ENCODE measurements at regions not wholly inside any gene's neighbourhood (a gene's known extent, or its start where the extent isn't known, plus 50 kb on each side); places are given as distances from the start of the nearest gene placed in this dataset.

DNA sequence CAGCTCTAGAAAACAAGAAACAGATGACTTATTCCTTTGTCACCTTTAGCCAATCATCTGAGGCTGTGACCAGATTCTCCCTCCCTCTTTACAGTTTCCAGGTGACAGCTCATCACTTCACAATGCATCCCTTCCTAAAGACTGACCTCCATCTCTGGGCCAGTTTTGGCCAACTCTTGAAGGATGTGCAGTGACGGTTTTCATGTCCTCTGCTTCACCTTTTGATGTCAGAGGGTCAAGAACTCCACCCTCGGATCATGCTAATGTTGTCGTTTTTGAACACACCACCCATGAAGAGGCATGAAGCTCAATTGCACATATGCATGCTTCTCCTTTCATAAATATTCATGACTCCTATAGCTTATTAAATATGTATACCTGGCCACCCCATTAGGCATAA, 161.2 kb upstream of the SYNPR start:
- Histone ChIP-seq H3K36me3 (ENCODE audit: control insufficient read depth, insufficient read depth, low read length) (no peaks in the 10 kb centered on the region), H3K27ac (ENCODE audit: low read length) (no peak overlapping the region), H3K4me1 (ENCODE audit: control insufficient read depth, insufficient read depth, low read length) (no peaks in the 10 kb centered on the region), H3K4me3 (ENCODE audit: low read depth in 2 of 2, low read length in 2 of 2) (no peak overlapping the region), H3K27me3 (ENCODE audit: control insufficient read depth, insufficient read depth, low read length) (no peaks in the 10 kb centered on the region), H3K9me3 (ENCODE audit: control insufficient read depth, insufficient read depth, low read depth, low read length) (no peaks in the 10 kb centered on the region)
- in situ Hi-C loops (cut with HindIII; ENCODE audit: low pct_unique_long_range_greater_than_20kb, low sequenced_read_pairs), result no loop called here
- intact Hi-C loops (cut with micrococcal nuclease; ENCODE audit: unreplicated experiment), result no loop called here
- no peak for DNase-seq (ENCODE audit: low read depth, low spot score)
- no TSS peak for BruUV-seq (replicated peaks)
- TF ChIP-seq POLR2AphosphoS5 (IDR thresholded peaks at IDR 0.05; ENCODE audit: low read depth, low read length) (no peak), SIN3A (IDR thresholded peaks at IDR 0.05; ENCODE audit: borderline replicate concordance, insufficient read depth, low read depth, low read length) (no peak), TCF7L2 (IDR thresholded peaks at IDR 0.05; ENCODE audit: low read depth, low read length) (no peak)
- TF ChIP-seq, protein P1, sequence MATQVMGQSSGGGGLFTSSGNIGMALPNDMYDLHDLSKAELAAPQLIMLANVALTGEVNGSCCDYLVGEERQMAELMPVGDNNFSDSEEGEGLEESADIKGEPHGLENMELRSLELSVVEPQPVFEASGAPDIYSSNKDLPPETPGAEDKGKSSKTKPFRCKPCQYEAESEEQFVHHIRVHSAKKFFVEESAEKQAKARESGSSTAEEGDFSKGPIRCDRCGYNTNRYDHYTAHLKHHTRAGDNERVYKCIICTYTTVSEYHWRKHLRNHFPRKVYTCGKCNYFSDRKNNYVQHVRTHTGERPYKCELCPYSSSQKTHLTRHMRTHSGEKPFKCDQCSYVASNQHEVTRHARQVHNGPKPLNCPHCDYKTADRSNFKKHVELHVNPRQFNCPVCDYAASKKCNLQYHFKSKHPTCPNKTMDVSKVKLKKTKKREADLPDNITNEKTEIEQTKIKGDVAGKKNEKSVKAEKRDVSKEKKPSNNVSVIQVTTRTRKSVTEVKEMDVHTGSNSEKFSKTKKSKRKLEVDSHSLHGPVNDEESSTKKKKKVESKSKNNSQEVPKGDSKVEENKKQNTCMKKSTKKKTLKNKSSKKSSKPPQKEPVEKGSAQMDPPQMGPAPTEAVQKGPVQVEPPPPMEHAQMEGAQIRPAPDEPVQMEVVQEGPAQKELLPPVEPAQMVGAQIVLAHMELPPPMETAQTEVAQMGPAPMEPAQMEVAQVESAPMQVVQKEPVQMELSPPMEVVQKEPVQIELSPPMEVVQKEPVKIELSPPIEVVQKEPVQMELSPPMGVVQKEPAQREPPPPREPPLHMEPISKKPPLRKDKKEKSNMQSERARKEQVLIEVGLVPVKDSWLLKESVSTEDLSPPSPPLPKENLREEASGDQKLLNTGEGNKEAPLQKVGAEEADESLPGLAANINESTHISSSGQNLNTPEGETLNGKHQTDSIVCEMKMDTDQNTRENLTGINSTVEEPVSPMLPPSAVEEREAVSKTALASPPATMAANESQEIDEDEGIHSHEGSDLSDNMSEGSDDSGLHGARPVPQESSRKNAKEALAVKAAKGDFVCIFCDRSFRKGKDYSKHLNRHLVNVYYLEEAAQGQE (IDR thresholded peaks at IDR 0.05; ENCODE audit: insufficient read depth in 1 of 2, low read depth in 2 of 2, low read length in 1 of 2), result no peak
- TF ChIP-seq, protein P2, sequence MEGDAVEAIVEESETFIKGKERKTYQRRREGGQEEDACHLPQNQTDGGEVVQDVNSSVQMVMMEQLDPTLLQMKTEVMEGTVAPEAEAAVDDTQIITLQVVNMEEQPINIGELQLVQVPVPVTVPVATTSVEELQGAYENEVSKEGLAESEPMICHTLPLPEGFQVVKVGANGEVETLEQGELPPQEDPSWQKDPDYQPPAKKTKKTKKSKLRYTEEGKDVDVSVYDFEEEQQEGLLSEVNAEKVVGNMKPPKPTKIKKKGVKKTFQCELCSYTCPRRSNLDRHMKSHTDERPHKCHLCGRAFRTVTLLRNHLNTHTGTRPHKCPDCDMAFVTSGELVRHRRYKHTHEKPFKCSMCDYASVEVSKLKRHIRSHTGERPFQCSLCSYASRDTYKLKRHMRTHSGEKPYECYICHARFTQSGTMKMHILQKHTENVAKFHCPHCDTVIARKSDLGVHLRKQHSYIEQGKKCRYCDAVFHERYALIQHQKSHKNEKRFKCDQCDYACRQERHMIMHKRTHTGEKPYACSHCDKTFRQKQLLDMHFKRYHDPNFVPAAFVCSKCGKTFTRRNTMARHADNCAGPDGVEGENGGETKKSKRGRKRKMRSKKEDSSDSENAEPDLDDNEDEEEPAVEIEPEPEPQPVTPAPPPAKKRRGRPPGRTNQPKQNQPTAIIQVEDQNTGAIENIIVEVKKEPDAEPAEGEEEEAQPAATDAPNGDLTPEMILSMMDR (IDR thresholded peaks at IDR 0.05), result no peak
- ATAC-seq, result no peak
- POLR2A ChIA-PET, result no interaction called here
- CTCF ChIA-PET, result no interaction called here

DNA sequence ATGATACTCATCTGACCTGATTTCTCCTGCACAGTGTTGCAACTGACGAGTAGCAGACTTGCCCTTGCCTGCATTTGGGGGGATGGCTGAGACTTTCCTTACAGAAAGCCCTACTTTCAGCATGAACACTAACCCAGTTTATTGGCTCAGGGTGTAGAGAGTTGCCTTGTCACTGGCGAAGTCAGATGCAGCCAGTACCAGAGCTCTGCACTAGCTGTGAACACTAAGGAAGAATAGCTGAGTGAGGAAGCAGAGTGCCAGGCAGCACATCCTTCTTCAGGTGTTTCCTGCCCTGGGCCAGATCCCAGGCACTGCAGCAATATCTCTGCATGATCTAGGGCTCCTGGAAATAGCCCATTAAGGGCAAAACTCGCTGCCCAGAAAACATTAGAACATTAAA, 154.0 kb upstream of the SYNPR start:
- no peak overlapping the region for H3K27ac ChIP-seq (ENCODE audit: low read length)
- TF ChIP-seq, protein P2 (IDR thresholded peaks at IDR 0.05), result no peak
- TF ChIP-seq POLR2AphosphoS5 (IDR thresholded peaks at IDR 0.05; ENCODE audit: low read depth, low read length), result no peak
- TF ChIP-seq, protein P1 (IDR thresholded peaks at IDR 0.05; ENCODE audit: insufficient read depth in 1 of 2, low read depth in 2 of 2, low read length in 1 of 2), result no peak
- TF ChIP-seq SIN3A (IDR thresholded peaks at IDR 0.05; ENCODE audit: borderline replicate concordance, insufficient read depth, low read depth, low read length), result no peak
- no peak for TF ChIP-seq TCF7L2 (IDR thresholded peaks at IDR 0.05; ENCODE audit: low read depth, low read length)
- no TSS peak for BruUV-seq (replicated peaks)
- H3K36me3 ChIP-seq (ENCODE audit: control insufficient read depth, insufficient read depth, low read length), result no peaks in the 10 kb centered on the region
- H3K4me3 ChIP-seq (ENCODE audit: low read depth in 2 of 2, low read length in 2 of 2), result no peak overlapping the region
- H3K4me1 ChIP-seq (ENCODE audit: control insufficient read depth, insufficient read depth, low read length), result no peaks in the 10 kb centered on the region
- in situ Hi-C loops (cut with HindIII; ENCODE audit: low pct_unique_long_range_greater_than_20kb, low sequenced_read_pairs), result no loop called here
- intact Hi-C loops (cut with micrococcal nuclease; ENCODE audit: unreplicated experiment), result no loop called here
- CTCF ChIA-PET, result no interaction called here
- POLR2A ChIA-PET, result no interaction called here
- DNase-seq (ENCODE audit: low read depth, low spot score) (no peak), ATAC-seq (no peak)
- H3K27me3 ChIP-seq (ENCODE audit: control insufficient read depth, insufficient read depth, low read length), result no peaks in the 10 kb centered on the region
- H3K9me3 ChIP-seq (ENCODE audit: control insufficient read depth, insufficient read depth, low read depth, low read length), result no peaks in the 10 kb centered on the region

Measured in Panc1 (cell line).